HCT116 (cell line): ENCODE measurements at regions not wholly inside any gene's neighbourhood (a gene's known extent, or its start where the extent isn't known, plus 50 kb on each side); places are given as distances from the start of the nearest gene placed in this dataset.

Experiments
- ATAC-seq: fragments of 200-7000 bp; cut with Tn5 transposase; 2 replicates; pipeline ENCODE4 v1.9.1; 2020; ENCODE audit warnings: mild to moderate bottlenecking, moderate library complexity
- BruUV-seq: library from RNA; stranded (reverse); fragments of 400-500 nt; replicated peaks from 2 replicates; lab custom pipeline; 2021; lab: Mats Ljungman, UMichigan
- CTCF ChIA-PET: fragments of 300-600 bp; sonication (Branson Sonifier 250); formaldehyde crosslinking; loops from one replicate; lab custom pipeline; 2021; ENCODE audit warnings: antibody characterized with exemption; lab: Charles Lee
- POLR2A ChIA-PET: fragments of 300-600, 350-600 bp; sonication (Branson Sonifier 250); formaldehyde crosslinking; loops from one replicate; lab custom pipeline; 2021; ENCODE audit warnings: antibody characterized with exemption; lab: Charles Lee
- RAD21 ChIA-PET, 2 experiments: fragments of 300-600 bp; sonication (Branson Sonifier 250); formaldehyde crosslinking; loops; one replicate each; lab custom pipeline; 2023; ENCODE audit warnings: low total read pairs in 2 of 2; ENCODE audit not compliant: uncharacterized antibody in 2 of 2, unreplicated experiment in 2 of 2, low non-redundant PET in 1 of 2; lab: Charles Lee
- DNase-seq: peaks from one replicate; pipeline ENCODE4 v3.0.0-alpha.2; 2010; ENCODE audit warnings: low read depth, low spot score
- H2AFZ ChIP-seq: fragments of 200-600 bp; shearing (Covaris generic), sonication (generic); 2 replicates; pipeline ENCODE4 v1.6.1; 2017; ENCODE audit warnings: low read depth, mixed run types, mixed read lengths, antibody characterized with exemption, low read length; ENCODE audit not compliant: poor library complexity, severe bottlenecking
- H3K27ac ChIP-seq: 2 replicates; pipeline ENCODE4 v1.5.1; 2012; ENCODE audit warnings: low read depth, low read length
- H3K27me3 ChIP-seq: fragments of 200-600 bp; sonication (generic); 2 replicates; pipeline ENCODE4 v1.6.1; 2016; ENCODE audit warnings: mixed run types, low read length, mixed read lengths; ENCODE audit not compliant: insufficient read depth
- H3K36me3 ChIP-seq, 2 experiments: fragments of 200-500 bp in 1 of 2; fragments of 200-600 bp in 1 of 2; sonication (Bioruptor generic) in 1 of 2; sonication (generic) in 1 of 2; 2 replicates each; pipeline versions ENCODE4 v1.5.1 to v1.6.1; 2014 to 2016; ENCODE audit warnings: low read length in 2 of 2, inconsistent platforms in 1 of 2, mixed read lengths in 1 of 2, mixed run types in 1 of 2; ENCODE audit not compliant: insufficient read depth in 2 of 2, control insufficient read depth in 1 of 2
- H3K4me1 ChIP-seq, 2 experiments: fragments of 200-600 bp in 1 of 2; sonication (generic) in 1 of 2; 2 replicates each; pipeline versions ENCODE4 v1.5.1 to v1.6.1; 2012 to 2017; ENCODE audit warnings: low read length in 2 of 2, inconsistent platforms in 1 of 2, mild to moderate bottlenecking in 1 of 2, mixed read lengths in 1 of 2, mixed run types in 1 of 2, moderate library complexity in 1 of 2; ENCODE audit not compliant: insufficient read depth in 2 of 2, control insufficient read depth in 1 of 2
- H3K4me2 ChIP-seq: fragments of 200-600 bp; sonication (generic); 2 replicates; pipeline ENCODE4 v1.6.1; 2017; ENCODE audit warnings: mixed run types, low read length, mixed read lengths
- H3K4me3 ChIP-seq, 2 experiments: fragments of 200-600 bp in 1 of 2; sonication (generic) in 1 of 2; replicated peaks in 1 of 2; 2 replicates each; pipeline ENCODE4 v1.5.1; 2011 to 2016; ENCODE audit warnings: low read length in 2 of 2, control low read depth in 1 of 2, low read depth in 1 of 2, mild to moderate bottlenecking in 1 of 2, mixed read lengths in 1 of 2, mixed run types in 1 of 2
- H3K79me2 ChIP-seq: fragments of 200-600 bp; sonication (generic); 2 replicates; pipeline ENCODE4 v1.6.1; 2017; ENCODE audit warnings: mild to moderate bottlenecking, mixed run types, low read length, moderate library complexity, mixed read lengths; ENCODE audit not compliant: insufficient read depth
- H3K9ac ChIP-seq: fragments of 200-600 bp; sonication (generic); 2 replicates; pipeline ENCODE4 v1.6.1; 2016; ENCODE audit warnings: low read length, mixed read lengths
- H3K9me2 ChIP-seq: fragments of 200-600 bp; sonication (generic), shearing (Covaris generic); 2 replicates; pipeline ENCODE4 v1.6.1; 2017; ENCODE audit warnings: mixed run types, mild to moderate bottlenecking, moderate library complexity; ENCODE audit not compliant: insufficient read depth
- H3K9me3 ChIP-seq, 2 experiments: fragments of 200-500 bp in 1 of 2; fragments of 200-600 bp in 1 of 2; sonication (Bioruptor generic) in 1 of 2; sonication (generic) in 1 of 2; 2 replicates each; pipeline ENCODE4 v1.6.1; 2014 to 2017; ENCODE audit warnings: low read length in 2 of 2, mixed read lengths in 2 of 2, inconsistent platforms in 1 of 2, low read depth in 1 of 2, mild to moderate bottlenecking in 1 of 2, mixed run types in 1 of 2, moderate library complexity in 1 of 2; ENCODE audit not compliant: control insufficient read depth in 1 of 2, insufficient read depth in 1 of 2
- H4K20me1 ChIP-seq: fragments of 200-600 bp; sonication (generic), shearing (Covaris generic); 2 replicates; pipeline ENCODE4 v1.6.1; 2017; ENCODE audit warnings: mixed run types, mild to moderate bottlenecking, moderate library complexity; ENCODE audit not compliant: insufficient read depth
- CTCF ChIP-seq, 3 experiments: fragments of 200-600 bp in 1 of 3; sonication (generic) in 1 of 3; IDR thresholded peaks in 2 of 3; conservative IDR thresholded peaks in 1 of 3; 2 replicates each; pipeline ENCODE4 v1.5.1; 2012 to 2017; ENCODE audit warnings: low read depth in 2 of 3, low read length in 2 of 3, antibody characterized with exemption in 1 of 3, borderline replicate concordance in 1 of 3, control low read depth in 1 of 3, mild to moderate bottlenecking in 1 of 3, mixed read lengths in 1 of 3, mixed run types in 1 of 3, moderate library complexity in 1 of 3; ENCODE audit not compliant: insufficient read depth in 1 of 3
- EGR1 ChIP-seq: IDR thresholded peaks from 2 replicates; pipeline ENCODE4 v1.6.1; 2012; ENCODE audit warnings: low read depth
- ELF1 ChIP-seq: IDR thresholded peaks from 2 replicates; pipeline ENCODE4 v1.6.1; 2012; ENCODE audit warnings: low read depth, borderline replicate concordance
- FOSL1 ChIP-seq: IDR thresholded peaks from 2 replicates; pipeline ENCODE4 v1.6.1; 2012; ENCODE audit warnings: low read depth
- POLR2A ChIP-seq: IDR thresholded peaks from 2 replicates; pipeline ENCODE4 v1.7.0; 2011; ENCODE audit warnings: borderline replicate concordance; ENCODE audit not compliant: insufficient read depth, insufficient read length; ENCODE audit errors: extremely low read depth
- RAD21 ChIP-seq: IDR thresholded peaks from 2 replicates; pipeline ENCODE4 v1.6.1; 2012; ENCODE audit warnings: low read depth, mild to moderate bottlenecking
- SIN3A ChIP-seq: IDR thresholded peaks from 2 replicates; pipeline ENCODE4 v1.6.1; 2012; ENCODE audit warnings: low read depth
- SP1 ChIP-seq: IDR thresholded peaks from 2 replicates; pipeline ENCODE4 v1.6.1; 2012; ENCODE audit warnings: low read depth
- SRF ChIP-seq: IDR thresholded peaks from 2 replicates; pipeline ENCODE4 v1.6.1; 2012; ENCODE audit warnings: low read depth
- ZBTB33 ChIP-seq: IDR thresholded peaks from 2 replicates; pipeline ENCODE4 v1.6.1; 2011; ENCODE audit warnings: mild to moderate bottlenecking, low read length, moderate library complexity; ENCODE audit not compliant: insufficient replicate concordance; ENCODE audit errors: extremely low read depth
- ZFX ChIP-seq: fragments of 450-650 bp; IDR thresholded peaks from 2 replicates; pipeline ENCODE4 v1.6.1; 2017
- intact Hi-C: fragments of 100-400 bp; cut with micrococcal nuclease; formaldehyde crosslinking; loops from 2 replicates; pipeline ENCODE4 v1.10.0; 2022
- TF ChIP-seq, protein P1 (sequence below): IDR thresholded peaks from 2 replicates; pipeline ENCODE4 v1.6.1; 2012

GRCh38 chr13:80705371-80706163 lies 364.6 kb upstream of the SPRY2 start:
- ChIA-PET POLR2A (no interaction called here), RAD21 (no interaction called here)
- TF ChIP-seq RAD21, result no peak
- no peak for TF ChIP-seq SP1
- TF ChIP-seq EGR1, result no peak
- TF ChIP-seq SIN3A, result no peak
- TF ChIP-seq, protein P1, sequence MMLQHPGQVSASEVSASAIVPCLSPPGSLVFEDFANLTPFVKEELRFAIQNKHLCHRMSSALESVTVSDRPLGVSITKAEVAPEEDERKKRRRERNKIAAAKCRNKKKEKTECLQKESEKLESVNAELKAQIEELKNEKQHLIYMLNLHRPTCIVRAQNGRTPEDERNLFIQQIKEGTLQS, result no peak
- no peak for TF ChIP-seq ZFX
- no peak for TF ChIP-seq SRF
- TF ChIP-seq, all 23 proteins: peak for 0

GRCh38 chr13:80704369-80704768 lies 363.4 kb upstream of the SPRY2 start:
- Histone ChIP-seq H3K9me2 (no peaks in the 10 kb centered on the region), H2AFZ (no peak overlapping the region), H3K9ac (no peak overlapping the region), H3K27me3 (no peaks in the 10 kb centered on the region), H3K79me2 (no peaks in the 10 kb centered on the region), H3K36me3 (no peaks in the 10 kb centered on the region), H3K27ac (no peak overlapping the region), H3K4me1 (no peaks in the 10 kb centered on the region), H3K9me3 (no peaks in the 10 kb centered on the region), H3K4me3 (no peak overlapping the region), H3K4me2 (no peak overlapping the region), H4K20me1 (no peaks in the 10 kb centered on the region)
- DNase-seq (no peak), ATAC-seq (no peak)
- ChIA-PET CTCF (no interaction called here), POLR2A (no interaction called here), RAD21 (no interaction called here)
- intact Hi-C loops, result no loop called here
- BruUV-seq, result no TSS peak
- TF ChIP-seq ZBTB33 (no peak), ELF1 (no peak), CTCF (IDR thresholded peaks at IDR 0.05 in 2 of 3, conservative IDR thresholded peaks at IDR 0.05 in 1 of 3; ENCODE audit: borderline replicate concordance in 1 of 3, insufficient read depth in 1 of 3, low read depth in 2 of 3, low read length in 2 of 3) (no peak), ZFX (no peak), SP1 (no peak), POLR2A (no peak), SRF (no peak), FOSL1 (no peak)

More at GRCh38 chr13:80705371-80706163, 364.6 kb upstream of the SPRY2 start:
- Histone ChIP-seq H3K9me2 (no peaks in the 10 kb centered on the region), H3K27ac (no peak overlapping the region), H3K36me3 (no peaks in the 10 kb centered on the region), H2AFZ (no peak overlapping the region), H3K79me2 (no peaks in the 10 kb centered on the region), H3K9ac (no peak overlapping the region), H3K4me3 (no peak overlapping the region), H4K20me1 (no peaks in the 10 kb centered on the region), H3K9me3 (no peaks in the 10 kb centered on the region), H3K4me1 (no peaks in the 10 kb centered on the region), H3K27me3 (no peaks in the 10 kb centered on the region), H3K4me2 (no peak overlapping the region)
- ATAC-seq, result no peak
- CTCF ChIA-PET, result no interaction called here
- DNase-seq, result no peak
- no TSS peak for BruUV-seq
- intact Hi-C loops, result no loop called here
